A673 (cell line): ENCODE measurements at regions not wholly inside any gene's neighbourhood (a gene's known extent, or its start where the extent isn't known, plus 50 kb on each side); places are given as distances from the start of the nearest gene placed in this dataset.

Experiments used
- BruUV-seq: library from RNA; stranded (reverse); fragments of 400-500 nt; replicated peaks from 2 replicates; lab custom pipeline; 2021; lab: Mats Ljungman, UMichigan
- CTCF ChIA-PET: fragments of 300-600 bp; sonication (Branson Sonifier 250); formaldehyde crosslinking; loops from one replicate; lab custom pipeline; 2022; ENCODE audit warnings: antibody characterized with exemption; lab: Charles Lee
- POLR2A ChIA-PET: fragments of 300-600 bp; sonication (Branson Sonifier 250); formaldehyde crosslinking; loops from one replicate; lab custom pipeline; 2022; ENCODE audit warnings: antibody characterized with exemption; ENCODE audit not compliant: low non-redundant PET; lab: Charles Lee
- DNase-seq: peaks from one replicate; pipeline ENCODE4 v3.0.0-alpha.2; 2015; ENCODE audit warnings: low spot score
- H3K27ac ChIP-seq: fragments of 200-600 bp; sonication (generic); 2 replicates; pipeline ENCODE4 v1.5.1; 2016; ENCODE audit warnings: mixed run types, low read depth, mild to moderate bottlenecking, mixed read lengths, antibody characterized with exemption, low read length; ENCODE audit not compliant: poor library complexity, severe bottlenecking
- H3K27me3 ChIP-seq: fragments of 200-600 bp; sonication (generic); replicated peaks from 2 replicates; pipeline ENCODE4 v1.6.1; 2017; ENCODE audit warnings: mixed run types, low read depth, mild to moderate bottlenecking, mixed read lengths, antibody characterized with exemption, low read length; ENCODE audit not compliant: insufficient read depth, poor library complexity
- H3K36me3 ChIP-seq: fragments of 200-600 bp; sonication (generic); 2 replicates; pipeline ENCODE4 v1.6.1; 2016; ENCODE audit warnings: mixed run types, mild to moderate bottlenecking, mixed read lengths, antibody characterized with exemption, low read length; ENCODE audit not compliant: insufficient read depth, poor library complexity, severe bottlenecking
- H3K4me1 ChIP-seq: fragments of 200-600 bp; sonication (generic); 2 replicates; pipeline ENCODE4 v1.6.1; 2017; ENCODE audit warnings: mixed run types, mild to moderate bottlenecking, mixed read lengths, antibody characterized with exemption, low read length; ENCODE audit not compliant: insufficient read depth, poor library complexity, severe bottlenecking
- H3K4me3 ChIP-seq: fragments of 200-600 bp; sonication (generic); 2 replicates; pipeline ENCODE4 v1.5.1; 2016; ENCODE audit warnings: low read depth, mixed run types, mild to moderate bottlenecking, mixed read lengths, low read length; ENCODE audit not compliant: poor library complexity, severe bottlenecking
- H3K9me3 ChIP-seq: fragments of 200-600 bp; sonication (generic); 2 replicates; pipeline ENCODE4 v1.6.1; 2016; ENCODE audit warnings: mixed run types, low read depth, mild to moderate bottlenecking, mixed read lengths, antibody characterized with exemption, low read length; ENCODE audit not compliant: poor library complexity, severe bottlenecking
- EZH2 ChIP-seq: fragments of 200-600 bp; sonication (generic); IDR thresholded peaks from 2 replicates; pipeline ENCODE4 v1.6.1; 2017; ENCODE audit warnings: borderline replicate concordance, low read depth, mild to moderate bottlenecking, mixed read lengths, antibody characterized with exemption, low read length; ENCODE audit not compliant: poor library complexity, severe bottlenecking
- intact Hi-C: fragments of 100-400 bp; cut with micrococcal nuclease; formaldehyde crosslinking; loops from one replicate; pipeline ENCODE4 v1.10.0; 2022; ENCODE audit not compliant: unreplicated experiment
- TF ChIP-seq, protein P1 (sequence below): fragments of 300-800, 200-600 bp; sonication (generic); conservative IDR thresholded peaks from 2 replicates; pipeline ENCODE4 v1.5.1; 2017; ENCODE audit warnings: low read depth, mild to moderate bottlenecking, antibody characterized with exemption, low read length, moderate library complexity, mixed read lengths

DNA sequence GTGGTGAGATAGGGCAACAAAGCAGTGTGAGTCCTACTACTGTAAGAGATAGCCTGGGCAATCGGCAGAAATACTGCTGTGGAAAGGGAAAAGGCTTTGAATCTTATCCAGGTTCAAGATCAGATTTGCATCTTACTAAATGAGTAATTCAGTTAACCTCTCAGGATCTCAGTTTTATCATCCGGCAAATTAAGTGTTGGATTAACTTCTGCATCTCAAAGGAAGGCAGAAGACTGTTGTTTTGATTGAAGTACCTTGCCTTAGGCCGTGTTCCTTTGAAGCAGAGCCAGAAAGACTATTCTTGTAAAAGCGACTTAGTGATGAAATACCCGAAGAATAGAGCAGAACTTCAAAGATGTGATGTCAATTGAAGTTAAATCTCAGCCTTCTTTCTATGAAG is 612.9 kb upstream of the USP24 start:
- Histone ChIP-seq H3K27ac (no peak overlapping the region), H3K27me3 (no peaks in the 10 kb centered on the region), H3K9me3 (no peaks in the 10 kb centered on the region), H3K36me3 (no peaks in the 10 kb centered on the region), H3K4me3 (no peak overlapping the region), H3K4me1 (no peaks in the 10 kb centered on the region)
- ChIA-PET POLR2A (no interaction called here), CTCF (no interaction called here)
- BruUV-seq: no TSS peak
- no peak for DNase-seq
- TF ChIP-seq EZH2: no peak
- TF ChIP-seq, protein P1, sequence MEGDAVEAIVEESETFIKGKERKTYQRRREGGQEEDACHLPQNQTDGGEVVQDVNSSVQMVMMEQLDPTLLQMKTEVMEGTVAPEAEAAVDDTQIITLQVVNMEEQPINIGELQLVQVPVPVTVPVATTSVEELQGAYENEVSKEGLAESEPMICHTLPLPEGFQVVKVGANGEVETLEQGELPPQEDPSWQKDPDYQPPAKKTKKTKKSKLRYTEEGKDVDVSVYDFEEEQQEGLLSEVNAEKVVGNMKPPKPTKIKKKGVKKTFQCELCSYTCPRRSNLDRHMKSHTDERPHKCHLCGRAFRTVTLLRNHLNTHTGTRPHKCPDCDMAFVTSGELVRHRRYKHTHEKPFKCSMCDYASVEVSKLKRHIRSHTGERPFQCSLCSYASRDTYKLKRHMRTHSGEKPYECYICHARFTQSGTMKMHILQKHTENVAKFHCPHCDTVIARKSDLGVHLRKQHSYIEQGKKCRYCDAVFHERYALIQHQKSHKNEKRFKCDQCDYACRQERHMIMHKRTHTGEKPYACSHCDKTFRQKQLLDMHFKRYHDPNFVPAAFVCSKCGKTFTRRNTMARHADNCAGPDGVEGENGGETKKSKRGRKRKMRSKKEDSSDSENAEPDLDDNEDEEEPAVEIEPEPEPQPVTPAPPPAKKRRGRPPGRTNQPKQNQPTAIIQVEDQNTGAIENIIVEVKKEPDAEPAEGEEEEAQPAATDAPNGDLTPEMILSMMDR: no peak
- intact Hi-C loops: no loop called here

DNA sequence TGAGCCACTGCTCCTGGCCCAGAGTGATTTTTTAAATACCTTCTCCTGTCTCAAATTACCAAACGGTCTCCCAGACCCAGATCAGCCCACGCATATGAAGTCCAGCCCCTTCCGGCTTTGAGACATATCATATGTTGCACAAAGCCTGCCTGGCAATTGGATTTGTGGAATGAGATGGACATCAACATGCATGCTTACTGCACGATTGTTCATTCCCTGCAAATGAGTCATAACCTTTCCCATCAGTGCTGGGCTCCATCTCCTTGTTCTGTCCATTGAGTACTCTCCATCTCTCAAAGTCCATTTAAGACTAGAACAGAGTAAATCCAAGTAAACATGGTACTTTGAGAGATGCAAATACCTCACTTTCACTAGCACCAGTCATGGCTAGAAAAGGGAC is 612.2 kb upstream of the USP24 start:
- TF ChIP-seq, protein P1: no peak
- TF ChIP-seq EZH2: no peak
- ChIA-PET POLR2A (no interaction called here), CTCF (no interaction called here)
- Histone ChIP-seq H3K4me3 (no peak overlapping the region), H3K27me3 (no peaks in the 10 kb centered on the region), H3K27ac (no peak overlapping the region), H3K4me1 (no peaks in the 10 kb centered on the region), H3K9me3 (no peaks in the 10 kb centered on the region), H3K36me3 (no peaks in the 10 kb centered on the region)
- no peak for DNase-seq
- intact Hi-C loops: no loop called here
- no TSS peak for BruUV-seq

DNA sequence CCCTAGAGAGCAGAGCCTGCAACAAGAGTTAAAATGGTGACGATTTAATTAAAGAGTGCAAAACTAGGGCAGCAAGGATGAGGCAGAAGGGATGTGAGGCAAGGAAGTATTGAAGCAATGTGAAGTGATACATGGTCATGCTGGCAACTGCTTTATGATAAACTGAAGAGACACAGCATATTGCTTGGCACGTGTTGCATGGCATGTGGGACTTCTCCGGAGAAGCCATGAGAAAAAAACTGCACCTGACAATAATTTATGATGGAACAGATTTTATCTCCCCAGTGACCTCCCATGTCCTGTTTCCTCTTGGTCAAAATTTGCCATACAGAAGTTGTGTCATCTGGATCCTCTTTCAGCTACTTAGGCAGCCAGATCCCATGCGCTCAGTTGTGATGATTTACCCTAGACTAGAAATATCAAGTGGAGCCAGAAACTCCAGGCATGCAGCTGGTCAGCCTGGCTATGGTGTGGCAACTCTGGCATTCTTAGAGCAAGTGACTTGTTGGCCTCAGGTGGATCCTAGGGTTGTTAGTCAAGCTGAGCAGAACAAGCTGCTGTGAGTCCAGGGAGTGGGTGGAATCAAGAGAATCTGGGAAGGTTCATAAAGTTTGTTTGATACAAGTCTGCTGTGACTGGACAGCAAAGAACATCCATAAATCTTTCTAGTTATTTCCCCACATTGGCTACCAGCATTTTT is 611.4 kb upstream of the USP24 start:
- no peaks in the 10 kb centered on the region for H3K36me3 ChIP-seq
- H3K27ac ChIP-seq: no peak overlapping the region
- H3K4me3 ChIP-seq: no peak overlapping the region
- no TSS peak for BruUV-seq
- ChIA-PET POLR2A (no interaction called here), CTCF (no interaction called here)
- H3K4me1 ChIP-seq: no peaks in the 10 kb centered on the region
- intact Hi-C loops: no loop called here
- H3K9me3 ChIP-seq: no peaks in the 10 kb centered on the region
- H3K27me3 ChIP-seq: no peaks in the 10 kb centered on the region
- DNase-seq: no peak
- TF ChIP-seq, protein P1: no peak
- TF ChIP-seq EZH2: no peak
